ENCODE measurements at regions not wholly inside any gene's neighbourhood (a gene's known extent, or its start where the extent isn't known, plus 50 kb on each side); places are given as distances from the start of the nearest gene placed in this dataset.

DNA sequence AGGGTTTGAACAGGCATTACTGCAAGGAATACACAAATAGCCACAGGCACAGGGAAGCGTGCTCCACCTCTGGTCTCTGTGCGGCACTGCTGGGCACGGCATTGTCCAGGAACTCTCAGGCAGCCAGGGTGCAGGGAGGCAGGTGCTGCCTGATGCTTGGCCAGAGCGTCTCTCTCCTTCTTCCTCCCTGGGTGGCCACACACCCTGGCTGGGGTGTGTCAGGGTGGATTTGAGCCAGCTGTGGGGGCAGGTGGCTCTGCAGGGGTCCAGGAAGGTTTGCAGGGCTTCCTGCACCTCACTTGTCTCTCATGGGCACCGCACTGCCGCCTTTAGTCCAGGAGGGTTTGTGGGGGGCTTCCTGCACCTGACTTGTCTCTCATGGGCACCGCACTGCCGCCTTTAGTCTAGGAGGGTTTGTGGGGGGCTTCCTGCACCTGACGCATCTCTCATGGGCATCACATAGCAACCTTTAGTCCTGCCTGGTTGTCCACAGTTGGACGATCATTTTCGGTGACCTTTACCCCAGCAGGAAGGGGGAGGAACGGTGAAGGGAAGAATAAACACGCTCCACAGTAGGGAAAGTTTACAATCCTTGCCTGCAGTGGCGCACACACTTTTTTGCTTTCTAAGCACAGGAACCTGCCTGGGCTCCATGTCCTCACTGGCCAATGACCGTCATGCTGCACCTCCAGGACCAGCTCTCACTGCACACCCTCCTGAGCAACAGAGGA lies 332.9 kb downstream of the EIPR1 start:
- H3K27me3 ChIP-seq: no peaks in the 10 kb centered on the region
- H3K4me3 ChIP-seq: no peak overlapping the region
- no peak overlapping the region for H2AFZ ChIP-seq (replicated peaks)
- H3K36me3 ChIP-seq: no peaks in the 10 kb centered on the region
- DNase-seq (ENCODE audit: low spot score): no peak
- no peak overlapping the region for H3K27ac ChIP-seq
- H3K9ac ChIP-seq: no peak overlapping the region
- no peaks in the 10 kb centered on the region for H3K36me3 Mint-ChIP-seq
- peaks cover 15% of the 10 kb centered on the region for H3K4me1 Mint-ChIP-seq
- no peaks in the 10 kb centered on the region for H3K4me1 ChIP-seq
- TF ChIP-seq EZH2phosphoT487 (IDR thresholded peaks at IDR 0.05) (no peak), EZH2 (IDR thresholded peaks at IDR 0.05) (no peak)
- TF ChIP-seq, protein P1, sequence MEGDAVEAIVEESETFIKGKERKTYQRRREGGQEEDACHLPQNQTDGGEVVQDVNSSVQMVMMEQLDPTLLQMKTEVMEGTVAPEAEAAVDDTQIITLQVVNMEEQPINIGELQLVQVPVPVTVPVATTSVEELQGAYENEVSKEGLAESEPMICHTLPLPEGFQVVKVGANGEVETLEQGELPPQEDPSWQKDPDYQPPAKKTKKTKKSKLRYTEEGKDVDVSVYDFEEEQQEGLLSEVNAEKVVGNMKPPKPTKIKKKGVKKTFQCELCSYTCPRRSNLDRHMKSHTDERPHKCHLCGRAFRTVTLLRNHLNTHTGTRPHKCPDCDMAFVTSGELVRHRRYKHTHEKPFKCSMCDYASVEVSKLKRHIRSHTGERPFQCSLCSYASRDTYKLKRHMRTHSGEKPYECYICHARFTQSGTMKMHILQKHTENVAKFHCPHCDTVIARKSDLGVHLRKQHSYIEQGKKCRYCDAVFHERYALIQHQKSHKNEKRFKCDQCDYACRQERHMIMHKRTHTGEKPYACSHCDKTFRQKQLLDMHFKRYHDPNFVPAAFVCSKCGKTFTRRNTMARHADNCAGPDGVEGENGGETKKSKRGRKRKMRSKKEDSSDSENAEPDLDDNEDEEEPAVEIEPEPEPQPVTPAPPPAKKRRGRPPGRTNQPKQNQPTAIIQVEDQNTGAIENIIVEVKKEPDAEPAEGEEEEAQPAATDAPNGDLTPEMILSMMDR (IDR thresholded peaks at IDR 0.05): no peak
- H3K4me2 ChIP-seq: no peak overlapping the region
- no peak overlapping the region for H3K27ac Mint-ChIP-seq
- peaks cover 5% of the 10 kb centered on the region for H3K9me3 Mint-ChIP-seq
- H3K9me3 ChIP-seq (ENCODE audit: low read depth): no peaks in the 10 kb centered on the region
- peaks cover 9% of the 10 kb centered on the region for H3K27me3 Mint-ChIP-seq (ENCODE audit: insufficient read depth, low read depth)
- no peaks in the 10 kb centered on the region for H3K79me2 ChIP-seq (ENCODE audit: low read depth)
- peaks cover 5% of the 10 kb centered on the region for H3F3A ChIP-seq (ENCODE audit: low read depth)
- no peak overlapping the region for H3K4me3 Mint-ChIP-seq
- no peaks in the 10 kb centered on the region for H4K20me1 ChIP-seq (ENCODE audit: low read depth)

DNA sequence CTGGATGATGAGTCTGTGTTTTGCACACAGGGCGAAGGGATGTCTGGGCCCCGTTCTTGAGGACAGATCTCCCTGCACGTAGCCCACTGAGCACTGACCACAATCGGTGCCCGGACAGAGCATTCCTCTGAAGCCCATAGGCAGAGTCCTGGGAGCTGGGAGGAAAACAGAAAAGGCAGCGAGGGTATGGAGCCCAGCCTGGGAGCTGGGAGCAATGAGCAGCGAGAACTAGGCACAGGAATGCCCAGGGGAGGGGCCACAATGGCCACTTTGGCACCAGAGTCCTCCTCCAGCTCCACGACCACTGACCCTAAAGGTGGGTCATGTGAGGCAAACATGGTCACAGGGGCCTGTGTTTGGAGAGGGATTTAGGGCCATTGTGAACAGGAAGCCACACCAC lies 333.9 kb downstream of the EIPR1 start:
- Mint-ChIP-seq H3K9me3 (peaks cover 5% of the 10 kb centered on the region), H3K4me1 (peaks cover 17% of the 10 kb centered on the region), H3K36me3 (no peaks in the 10 kb centered on the region), H3K4me3 (no peak overlapping the region), H3K27ac (peak overlapping the region; percentile 5), H3K27me3 (ENCODE audit: insufficient read depth, low read depth) (peaks cover 12% of the 10 kb centered on the region)
- no peaks in the 10 kb centered on the region for H3K9me3 ChIP-seq (ENCODE audit: low read depth)
- no peak overlapping the region for H3K27ac ChIP-seq
- H3K79me2 ChIP-seq (ENCODE audit: low read depth): no peaks in the 10 kb centered on the region
- no peak overlapping the region for H2AFZ ChIP-seq (replicated peaks)
- H3K27me3 ChIP-seq: no peaks in the 10 kb centered on the region
- H3K4me2 ChIP-seq: no peak overlapping the region
- H3K36me3 ChIP-seq: no peaks in the 10 kb centered on the region
- no peak for TF ChIP-seq EZH2phosphoT487 (IDR thresholded peaks at IDR 0.05)
- no peak for TF ChIP-seq EZH2 (IDR thresholded peaks at IDR 0.05)
- TF ChIP-seq, protein P1 (IDR thresholded peaks at IDR 0.05): no peak
- H3K4me3 ChIP-seq: no peak overlapping the region
- peaks cover 5% of the 10 kb centered on the region for H3F3A ChIP-seq (ENCODE audit: low read depth)
- no peak for DNase-seq (ENCODE audit: low spot score)
- H3K9ac ChIP-seq: no peak overlapping the region
- no peaks in the 10 kb centered on the region for H4K20me1 ChIP-seq (ENCODE audit: low read depth)
- H3K4me1 ChIP-seq: no peaks in the 10 kb centered on the region

DNA sequence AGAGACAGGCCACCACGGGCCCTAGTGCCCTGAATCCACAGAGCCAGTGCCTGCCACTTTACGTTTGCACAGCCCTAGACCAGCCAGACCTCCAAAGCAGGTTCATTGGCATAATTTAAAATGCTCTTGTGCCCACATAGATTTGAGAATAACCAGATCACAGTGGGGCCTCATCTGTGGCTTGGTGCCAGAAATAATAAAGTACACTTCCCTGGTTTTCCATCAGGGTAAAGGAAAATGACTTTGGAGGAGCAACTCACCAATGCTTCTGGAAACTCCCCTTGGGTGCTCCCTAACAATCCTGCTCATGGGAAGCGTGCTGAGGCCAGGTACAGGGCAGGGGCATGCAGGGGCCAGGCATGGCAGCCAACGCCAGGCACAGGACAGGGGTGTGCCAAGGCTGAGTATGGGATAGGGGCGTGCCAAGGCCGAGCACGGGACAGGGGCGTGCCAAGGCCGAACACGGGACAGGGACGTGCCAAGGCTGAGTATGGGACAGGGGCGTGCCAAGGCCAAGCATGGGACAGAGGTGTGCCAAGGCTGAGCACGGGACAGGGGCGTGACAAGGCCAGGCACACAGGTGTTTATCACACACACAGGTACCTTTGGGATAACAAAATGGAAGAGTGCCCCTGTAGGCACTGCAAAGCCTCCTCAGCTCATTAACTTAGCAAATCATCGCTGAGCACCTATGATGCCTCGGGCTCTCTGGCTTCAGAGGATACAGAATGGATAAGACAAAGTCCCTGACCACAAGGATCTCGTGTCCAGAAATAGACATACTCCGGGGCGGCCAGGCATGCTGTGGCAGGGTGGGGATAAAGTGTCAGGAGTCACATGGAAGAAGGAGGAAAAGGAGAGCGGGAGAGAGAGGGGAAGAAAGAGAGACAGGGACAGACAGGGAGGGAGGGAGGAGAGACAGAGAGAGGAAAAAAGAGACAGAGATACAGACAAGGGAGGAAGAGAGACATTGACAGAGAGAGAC lies 334.7 kb downstream of the EIPR1 start:
- no peak for TF ChIP-seq EZH2 (IDR thresholded peaks at IDR 0.05)
- TF ChIP-seq, protein P1 (IDR thresholded peaks at IDR 0.05): no peak
- TF ChIP-seq EZH2phosphoT487 (IDR thresholded peaks at IDR 0.05): no peak
- no peak overlapping the region for H3K4me3 Mint-ChIP-seq
- Histone ChIP-seq H3K9ac (no peak overlapping the region), H3K27me3 (no peaks in the 10 kb centered on the region), H3K9me3 (ENCODE audit: low read depth) (no peaks in the 10 kb centered on the region), H2AFZ (replicated peaks) (no peak overlapping the region), H3K79me2 (ENCODE audit: low read depth) (no peaks in the 10 kb centered on the region), H3K4me3 (no peak overlapping the region), H3K4me2 (no peak overlapping the region), H3K36me3 (no peaks in the 10 kb centered on the region), H3K4me1 (no peaks in the 10 kb centered on the region), H4K20me1 (ENCODE audit: low read depth) (no peaks in the 10 kb centered on the region), H3K27ac (no peak overlapping the region), H3F3A (ENCODE audit: low read depth) (peaks cover 5% of the 10 kb centered on the region)
- peaks cover 17% of the 10 kb centered on the region for H3K4me1 Mint-ChIP-seq
- peaks cover 15% of the 10 kb centered on the region for H3K27me3 Mint-ChIP-seq (ENCODE audit: insufficient read depth, low read depth)
- peaks cover 9% of the 10 kb centered on the region for H3K9me3 Mint-ChIP-seq
- H3K36me3 Mint-ChIP-seq: peaks cover 3% of the 10 kb centered on the region
- H3K27ac Mint-ChIP-seq: peak overlapping the region; percentile 5
- no peak for DNase-seq (ENCODE audit: low spot score)
